Astrocyte (in vitro differentiated cells and primary cell): ENCODE measurements at regions not wholly inside any gene's neighbourhood (a gene's known extent, or its start where the extent isn't known, plus 50 kb on each side); places are given as distances from the start of the nearest gene placed in this dataset.

Source experiments
- DNase-seq: peaks from one replicate; pipeline ENCODE4 v3.0.0-alpha.2; 2010; ENCODE audit warnings: low read depth
- FAIRE-seq: peaks from 2 replicates; lab custom pipeline; 2011; peaks lifted over from hg19 to GRCh38; lab: Jason Lieb, UNC
- H2AFZ ChIP-seq: 2 replicates; pipeline ENCODE4 v1.6.0; 2012; ENCODE audit warnings: low read depth, low read length, inconsistent platforms
- H3K27ac ChIP-seq: 2 replicates; pipeline ENCODE4 v1.5.1; 2011; ENCODE audit warnings: low read depth, low read length, inconsistent platforms
- H3K27me3 ChIP-seq: 2 replicates; pipeline ENCODE4 v1.6.0; 2011; ENCODE audit warnings: low read length, inconsistent platforms; ENCODE audit not compliant: insufficient read depth
- H3K36me3 ChIP-seq: 2 replicates; pipeline ENCODE4 v1.5.1; 2011; ENCODE audit warnings: low read length, inconsistent platforms; ENCODE audit not compliant: insufficient read depth
- H3K4me1 ChIP-seq: 2 replicates; pipeline ENCODE4 v1.5.1; 2011; ENCODE audit warnings: low read length, inconsistent platforms; ENCODE audit not compliant: insufficient read depth
- H3K4me2 ChIP-seq: 2 replicates; pipeline ENCODE4 v1.6.0; 2012; ENCODE audit warnings: low read length, inconsistent platforms
- H3K4me3 ChIP-seq: 2 replicates; pipeline ENCODE4 v1.5.1; 2011; ENCODE audit warnings: low read depth, mild to moderate bottlenecking, low read length, inconsistent platforms; ENCODE audit not compliant: insufficient read depth
- H3K79me2 ChIP-seq: 2 replicates; pipeline ENCODE4 v1.6.0; 2012; ENCODE audit warnings: mild to moderate bottlenecking, low read length, inconsistent platforms; ENCODE audit not compliant: insufficient read depth
- H3K9ac ChIP-seq: 2 replicates; pipeline ENCODE4 v1.6.0; 2012; ENCODE audit warnings: mild to moderate bottlenecking, low read length, inconsistent platforms
- H3K9me3 ChIP-seq: 2 replicates; pipeline ENCODE4 v1.5.1; 2012; ENCODE audit warnings: low read depth, mild to moderate bottlenecking, low read length, inconsistent platforms; ENCODE audit not compliant: insufficient read depth
- H4K20me1 ChIP-seq: 2 replicates; pipeline ENCODE4 v1.6.0; 2012; ENCODE audit warnings: low read length, inconsistent platforms; ENCODE audit not compliant: insufficient read depth
- H3K27ac Mint-ChIP-seq: one replicate; pipeline ENCODE4 v1.8.0; 2021; ENCODE audit warnings: mild to moderate bottlenecking, mixed read lengths; ENCODE audit not compliant: unreplicated experiment
- H3K27me3 Mint-ChIP-seq: one replicate; pipeline ENCODE4 v1.8.0; 2021; ENCODE audit warnings: low read depth, mixed read lengths; ENCODE audit not compliant: unreplicated experiment
- H3K36me3 Mint-ChIP-seq: one replicate; pipeline ENCODE4 v1.8.0; 2021; ENCODE audit warnings: low read depth, mixed read lengths; ENCODE audit not compliant: unreplicated experiment
- H3K4me1 Mint-ChIP-seq: one replicate; pipeline ENCODE4 v1.8.0; 2021; ENCODE audit warnings: low read depth, mixed read lengths; ENCODE audit not compliant: unreplicated experiment
- H3K4me3 Mint-ChIP-seq: one replicate; pipeline ENCODE4 v1.8.0; 2021; ENCODE audit warnings: mild to moderate bottlenecking, moderate library complexity, mixed read lengths; ENCODE audit not compliant: unreplicated experiment
- H3K9me3 Mint-ChIP-seq: one replicate; pipeline ENCODE4 v1.8.0; 2021; ENCODE audit warnings: mild to moderate bottlenecking, mixed read lengths; ENCODE audit not compliant: unreplicated experiment
- CTCF ChIP-seq: IDR thresholded peaks from 2 replicates; pipeline ENCODE4 v1.5.1; 2011; ENCODE audit warnings: low read depth, mild to moderate bottlenecking, inconsistent platforms, low read length, moderate library complexity; ENCODE audit not compliant: insufficient read depth
- EZH2 ChIP-seq: IDR thresholded peaks from 2 replicates; pipeline ENCODE4 v1.6.1; 2012; ENCODE audit warnings: mild to moderate bottlenecking, low read length, inconsistent platforms; ENCODE audit not compliant: insufficient read depth

- no peak overlapping the region for H3K27ac Mint-ChIP-seq
- FAIRE-seq = no peak
- Histone ChIP-seq H3K4me3 (no peak overlapping the region), H3K36me3 (no peaks in the 10 kb centered on the region), H3K27me3 (no peaks in the 10 kb centered on the region), H3K79me2 (no peaks in the 10 kb centered on the region), H3K4me1 (no peaks in the 10 kb centered on the region), H4K20me1 (no peaks in the 10 kb centered on the region), H2AFZ (no peak overlapping the region), H3K27ac (no peak overlapping the region), H3K9me3 (no peaks in the 10 kb centered on the region), H3K4me2 (no peak overlapping the region), H3K9ac (no peak overlapping the region)
- no peak overlapping the region for H3K4me3 Mint-ChIP-seq
- TF ChIP-seq EZH2 (no peak), CTCF (no peak)
- H3K9me3 Mint-ChIP-seq = peaks cover 13% of the 10 kb centered on the region
- H3K27me3 Mint-ChIP-seq = peaks cover 27% of the 10 kb centered on the region
- no peaks in the 10 kb centered on the region for H3K4me1 Mint-ChIP-seq
- no peaks in the 10 kb centered on the region for H3K36me3 Mint-ChIP-seq
- no peak for DNase-seq
These were observed 170.0 kb upstream of the KLHL29 start for GRCh38 chr2:23215016-23215415.

- H3K9me3 Mint-ChIP-seq = peaks cover 6% of the 10 kb centered on the region
- H4K20me1 ChIP-seq = no peaks in the 10 kb centered on the region
These were observed 165.3 kb upstream of the KLHL29 start for GRCh38 chr2:23219666-23220065.

More at GRCh38 chr2:23219666-23220065, 165.3 kb upstream of the KLHL29 start:
- peaks cover 4% of the 10 kb centered on the region for H3K9me3 ChIP-seq
- TF ChIP-seq EZH2 (no peak), CTCF (no peak)
- H3K9ac ChIP-seq = no peak overlapping the region
- H3K4me2 ChIP-seq = no peak overlapping the region
- no peaks in the 10 kb centered on the region for H3K36me3 ChIP-seq
- no peaks in the 10 kb centered on the region for H3K4me1 ChIP-seq
- no peak overlapping the region for H2AFZ ChIP-seq
- no peaks in the 10 kb centered on the region for H3K79me2 ChIP-seq
- no peak overlapping the region for H3K4me3 Mint-ChIP-seq
- no peak overlapping the region for H3K4me3 ChIP-seq
- DNase-seq = no peak
- no peak for FAIRE-seq
- H3K4me1 Mint-ChIP-seq = no peaks in the 10 kb centered on the region
- H3K36me3 Mint-ChIP-seq = no peaks in the 10 kb centered on the region
- no peak overlapping the region for H3K27ac Mint-ChIP-seq
- H3K27ac ChIP-seq = no peak overlapping the region
- no peaks in the 10 kb centered on the region for H3K27me3 ChIP-seq
- peaks cover 16% of the 10 kb centered on the region for H3K27me3 Mint-ChIP-seq
